ENCODE measurements at regions not wholly inside any gene's neighbourhood (a gene's known extent, or its start where the extent isn't known, plus 50 kb on each side); places are given as distances from the start of the nearest gene placed in this dataset.
"Not testable (repeated sequence)": the region's sequence is repeated elsewhere in the genome, so short reads cannot be mapped to it uniquely, and the experiment has no call there.

- 10 to 36% methylated on average over 1 of the region's 1 CpG for WGBS, 2 donors
- Histone ChIP-seq H3K9me3 (ENCODE audit: control insufficient read depth in 2 of 2, insufficient read depth in 1 of 2, low read depth in 1 of 2, low read length in 1 of 2) (peaks cover 0 to 5% of the 10 kb centered on the region in 2 donors), H3K4me1 (ENCODE audit: control insufficient read depth in 2 of 2, insufficient read depth in 2 of 2, low read length in 1 of 2) (peaks cover 4 to 7% of the 10 kb centered on the region in 2 donors), H3K36me3 (ENCODE audit: control insufficient read depth in 2 of 2, insufficient read depth in 2 of 2, low read length in 1 of 2) (no peaks in the 10 kb centered on the region), H3K27ac (ENCODE audit: low read depth in 2 of 2, low read length in 1 of 2) (no peak overlapping the region), H3K4me3 (ENCODE audit: low read depth in 1 of 2, low read length in 2 of 2) (no peak overlapping the region), H3K27me3 (ENCODE audit: control insufficient read depth in 1 of 2, insufficient read depth in 2 of 2, low read length in 2 of 2) (peaks cover 0 to 10% of the 10 kb centered on the region in 2 donors)
Observed at GRCh38 chr20:26205350-26205749, 508.7 kb upstream of the ZNF337 start.

- not testable (repeated sequence) for H3K36me3 ChIP-seq (ENCODE audit: control insufficient read depth in 2 of 2, insufficient read depth in 2 of 2, low read length in 1 of 2); H3K9me3 ChIP-seq (ENCODE audit: control insufficient read depth in 2 of 2, insufficient read depth in 1 of 2, low read depth in 1 of 2, low read length in 1 of 2); H3K27me3 ChIP-seq (ENCODE audit: control insufficient read depth in 1 of 2, insufficient read depth in 2 of 2, low read length in 2 of 2); H3K4me3 ChIP-seq (ENCODE audit: low read depth in 1 of 2, low read length in 2 of 2); H3K4me1 ChIP-seq (ENCODE audit: control insufficient read depth in 2 of 2, insufficient read depth in 2 of 2, low read length in 1 of 2); H3K27ac ChIP-seq (ENCODE audit: low read depth in 2 of 2, low read length in 1 of 2)
Observed at GRCh38 chr20:26201026-26201425, 504.4 kb upstream of the ZNF337 start.

GRCh38 chr20:26187329-26187728 is 490.7 kb upstream of the ZNF337 start:
- not testable (repeated sequence) for H3K27me3 ChIP-seq (ENCODE audit: control insufficient read depth in 1 of 2, insufficient read depth in 2 of 2, low read length in 2 of 2)

GRCh38 chr20:26183720-26184119 is 487.1 kb upstream of the ZNF337 start:
- not testable (repeated sequence) for H3K4me3 ChIP-seq (ENCODE audit: low read depth in 1 of 2, low read length in 2 of 2); H3K36me3 ChIP-seq (ENCODE audit: control insufficient read depth in 2 of 2, insufficient read depth in 2 of 2, low read length in 1 of 2); H3K27ac ChIP-seq (ENCODE audit: low read depth in 2 of 2, low read length in 1 of 2); H3K27me3 ChIP-seq (ENCODE audit: control insufficient read depth in 1 of 2, insufficient read depth in 2 of 2, low read length in 2 of 2); H3K9me3 ChIP-seq (ENCODE audit: control insufficient read depth in 2 of 2, insufficient read depth in 1 of 2, low read depth in 1 of 2, low read length in 1 of 2); H3K4me1 ChIP-seq (ENCODE audit: control insufficient read depth in 2 of 2, insufficient read depth in 2 of 2, low read length in 1 of 2)
- 96% methylated on average over 2 of the region's 2 CpGs for WGBS, 2 donors

More at GRCh38 chr20:26187329-26187728, 490.7 kb upstream of the ZNF337 start:
- H3K4me3 ChIP-seq (ENCODE audit: low read depth in 1 of 2, low read length in 2 of 2); H3K27ac ChIP-seq (ENCODE audit: low read depth in 2 of 2, low read length in 1 of 2); H3K4me1 ChIP-seq (ENCODE audit: control insufficient read depth in 2 of 2, insufficient read depth in 2 of 2, low read length in 1 of 2); H3K36me3 ChIP-seq (ENCODE audit: control insufficient read depth in 2 of 2, insufficient read depth in 2 of 2, low read length in 1 of 2); H3K9me3 ChIP-seq (ENCODE audit: control insufficient read depth in 2 of 2, insufficient read depth in 1 of 2, low read depth in 1 of 2, low read length in 1 of 2): not testable (repeated sequence)
- WGBS, 2 donors = 75 to 76% methylated on average over 3 of the region's 3 CpGs

- not testable (repeated sequence) for H3K27ac ChIP-seq (ENCODE audit: low read depth in 2 of 2, low read length in 1 of 2); H3K36me3 ChIP-seq (ENCODE audit: control insufficient read depth in 2 of 2, insufficient read depth in 2 of 2, low read length in 1 of 2); H3K9me3 ChIP-seq (ENCODE audit: control insufficient read depth in 2 of 2, insufficient read depth in 1 of 2, low read depth in 1 of 2, low read length in 1 of 2); H3K4me3 ChIP-seq (ENCODE audit: low read depth in 1 of 2, low read length in 2 of 2); H3K27me3 ChIP-seq (ENCODE audit: control insufficient read depth in 1 of 2, insufficient read depth in 2 of 2, low read length in 2 of 2); H3K4me1 ChIP-seq (ENCODE audit: control insufficient read depth in 2 of 2, insufficient read depth in 2 of 2, low read length in 1 of 2)
- 63 to 64% methylated on average over 2 of the region's 2 CpGs for WGBS, 2 donors
Observed at GRCh38 chr20:26181364-26181763, 484.7 kb upstream of the ZNF337 start.

- H3K9me3 ChIP-seq (ENCODE audit: control insufficient read depth in 2 of 2, insufficient read depth in 1 of 2, low read depth in 1 of 2, low read length in 1 of 2); H3K27me3 ChIP-seq (ENCODE audit: control insufficient read depth in 1 of 2, insufficient read depth in 2 of 2, low read length in 2 of 2); H3K4me1 ChIP-seq (ENCODE audit: control insufficient read depth in 2 of 2, insufficient read depth in 2 of 2, low read length in 1 of 2); H3K4me3 ChIP-seq (ENCODE audit: low read depth in 1 of 2, low read length in 2 of 2); H3K36me3 ChIP-seq (ENCODE audit: control insufficient read depth in 2 of 2, insufficient read depth in 2 of 2, low read length in 1 of 2); H3K27ac ChIP-seq (ENCODE audit: low read depth in 2 of 2, low read length in 1 of 2): not testable (repeated sequence)
Observed at GRCh38 chr20:26171875-26172274, 475.2 kb upstream of the ZNF337 start.

- Histone ChIP-seq H3K4me3 (ENCODE audit: low read depth in 1 of 2, low read length in 2 of 2) (no peak overlapping the region), H3K9me3 (ENCODE audit: control insufficient read depth in 2 of 2, insufficient read depth in 1 of 2, low read depth in 1 of 2, low read length in 1 of 2) (no peaks in the 10 kb centered on the region), H3K4me1 (ENCODE audit: control insufficient read depth in 2 of 2, insufficient read depth in 2 of 2, low read length in 1 of 2) (no peaks in the 10 kb centered on the region), H3K36me3 (ENCODE audit: control insufficient read depth in 2 of 2, insufficient read depth in 2 of 2, low read length in 1 of 2) (no peaks in the 10 kb centered on the region), H3K27ac (ENCODE audit: low read depth in 2 of 2, low read length in 1 of 2) (no peak overlapping the region), H3K27me3 (ENCODE audit: control insufficient read depth in 1 of 2, insufficient read depth in 2 of 2, low read length in 2 of 2) (no peaks in the 10 kb centered on the region)
- 62 to 76% methylated on average over 2 of the region's 2 CpGs for WGBS, 2 donors
Observed at GRCh38 chr20:26169506-26169905, 472.9 kb upstream of the ZNF337 start.

- H3K4me3 ChIP-seq (ENCODE audit: low read depth in 1 of 2, low read length in 2 of 2) = no peak overlapping the region
- 46 to 60% methylated on average over 2 of the region's 2 CpGs for WGBS, 2 donors
- H3K27ac ChIP-seq (ENCODE audit: low read depth in 2 of 2, low read length in 1 of 2) = no peak overlapping the region
- no peaks in the 10 kb centered on the region for H3K27me3 ChIP-seq (ENCODE audit: control insufficient read depth in 1 of 2, insufficient read depth in 2 of 2, low read length in 2 of 2)
- H3K36me3 ChIP-seq (ENCODE audit: control insufficient read depth in 2 of 2, insufficient read depth in 2 of 2, low read length in 1 of 2) = no peaks in the 10 kb centered on the region
- H3K4me1 ChIP-seq (ENCODE audit: control insufficient read depth in 2 of 2, insufficient read depth in 2 of 2, low read length in 1 of 2) = no peaks in the 10 kb centered on the region
- no peaks in the 10 kb centered on the region for H3K9me3 ChIP-seq (ENCODE audit: control insufficient read depth in 2 of 2, insufficient read depth in 1 of 2, low read depth in 1 of 2, low read length in 1 of 2)
Observed at GRCh38 chr20:26167499-26167898, 470.8 kb upstream of the ZNF337 start.

GRCh38 chr20:26163890-26164289 is 467.2 kb upstream of the ZNF337 start:
- 60 to 80% methylated on average over 2 of the region's 2 CpGs for WGBS, 2 donors
- Histone ChIP-seq H3K4me3 (ENCODE audit: low read depth in 1 of 2, low read length in 2 of 2) (no peak overlapping the region), H3K27me3 (ENCODE audit: control insufficient read depth in 1 of 2, insufficient read depth in 2 of 2, low read length in 2 of 2) (no peaks in the 10 kb centered on the region), H3K4me1 (ENCODE audit: control insufficient read depth in 2 of 2, insufficient read depth in 2 of 2, low read length in 1 of 2) (no peaks in the 10 kb centered on the region), H3K9me3 (ENCODE audit: control insufficient read depth in 2 of 2, insufficient read depth in 1 of 2, low read depth in 1 of 2, low read length in 1 of 2) (no peaks in the 10 kb centered on the region), H3K36me3 (ENCODE audit: control insufficient read depth in 2 of 2, insufficient read depth in 2 of 2, low read length in 1 of 2) (no peaks in the 10 kb centered on the region), H3K27ac (ENCODE audit: low read depth in 2 of 2, low read length in 1 of 2) (no peak overlapping the region)

GRCh38 chr20:26163151-26163550 is 466.5 kb upstream of the ZNF337 start:
- not testable (repeated sequence) for H3K27me3 ChIP-seq (ENCODE audit: control insufficient read depth in 1 of 2, insufficient read depth in 2 of 2, low read length in 2 of 2); H3K9me3 ChIP-seq (ENCODE audit: control insufficient read depth in 2 of 2, insufficient read depth in 1 of 2, low read depth in 1 of 2, low read length in 1 of 2); H3K27ac ChIP-seq (ENCODE audit: low read depth in 2 of 2, low read length in 1 of 2); H3K36me3 ChIP-seq (ENCODE audit: control insufficient read depth in 2 of 2, insufficient read depth in 2 of 2, low read length in 1 of 2); H3K4me1 ChIP-seq (ENCODE audit: control insufficient read depth in 2 of 2, insufficient read depth in 2 of 2, low read length in 1 of 2); H3K4me3 ChIP-seq (ENCODE audit: low read depth in 1 of 2, low read length in 2 of 2)
- WGBS, 2 donors = 82 to 83% methylated on average over 5 of the region's 5 CpGs

All from esophagus (tissue), 2 donors.